Kidney (tissue), 13 donors: ENCODE measurements at regions not wholly inside any gene's neighbourhood (a gene's known extent, or its start where the extent isn't known, plus 50 kb on each side); places are given as distances from the start of the nearest gene placed in this dataset.

ENCODE experiments used
- DNase-seq, 5 donors: peaks; one replicate each; pipeline ENCODE4 v3.0.0-alpha.2; 2013 to 2020
- FAIRE-seq: peaks from 2 replicates; lab custom pipeline; 2012; peaks lifted over from hg19 to GRCh38; lab: Jason Lieb, UNC
- H3K27ac ChIP-seq, 2 donors: one replicate each; pipeline ENCODE4 v1.7.0; 2013; ENCODE audit warnings: low read depth in 2 of 2, low read length in 2 of 2, inconsistent platforms in 1 of 2
- H3K27me3 ChIP-seq: one replicate; pipeline ENCODE4 v1.7.1; 2013; ENCODE audit warnings: low read length, inconsistent platforms; ENCODE audit not compliant: control insufficient read depth, insufficient read depth
- H3K36me3 ChIP-seq, 3 donors: one replicate each; pipeline versions ENCODE4 v1.7.0 to v1.7.1; 2013; ENCODE audit warnings: low read length in 3 of 3, control low read depth in 1 of 3, inconsistent platforms in 1 of 3; ENCODE audit not compliant: insufficient read depth in 3 of 3, control insufficient read depth in 2 of 3
- H3K4me1 ChIP-seq, 3 donors: one replicate each; pipeline versions ENCODE4 v1.7.0 to v1.7.1; 2013; ENCODE audit warnings: low read length in 3 of 3, inconsistent platforms in 1 of 3, low read depth in 1 of 3; ENCODE audit not compliant: control insufficient read depth in 2 of 3, insufficient read depth in 2 of 3
- H3K4me3 ChIP-seq, 3 donors: one replicate each; pipeline versions ENCODE4 v1.7.0 to v1.8.1; 2013; ENCODE audit warnings: low read length in 3 of 3, control low read depth in 1 of 3, inconsistent platforms in 1 of 3
- H3K9ac ChIP-seq, 3 donors: one replicate each; pipeline versions ENCODE4 v1.7.0 to v1.7.1; 2013; ENCODE audit warnings: low read length in 3 of 3, control low read depth in 1 of 3, inconsistent platforms in 1 of 3
- H3K9me3 ChIP-seq, 3 donors: one replicate each; pipeline versions ENCODE4 v1.7.0 to v1.7.1; 2013; ENCODE audit warnings: low read length in 3 of 3, control low read depth in 1 of 3, inconsistent platforms in 1 of 3; ENCODE audit not compliant: control insufficient read depth in 2 of 3, insufficient read depth in 1 of 3
- CTCF ChIP-seq: IDR thresholded peaks from 3 replicates; pipeline ENCODE4 v1.5.1; 2012; ENCODE audit warnings: mild to moderate bottlenecking, moderate library complexity, borderline replicate concordance; ENCODE audit not compliant: insufficient read depth; ENCODE audit errors: extremely low read depth
- intact Hi-C: fragments of 100-400 bp; cut with DNase I; formaldehyde crosslinking; loops from one replicate; pipeline ENCODE4 v1.11.1; 2022
- donor health status: control.
- donor health status: control.
- donor health status: control.
- donor health status: control.
- donor health status: control.
- donor health status: DM: yes; HTN: yes; CAD: no.
- donor health status: Normal renal cell carcinoma (clear cell type).

DNA sequence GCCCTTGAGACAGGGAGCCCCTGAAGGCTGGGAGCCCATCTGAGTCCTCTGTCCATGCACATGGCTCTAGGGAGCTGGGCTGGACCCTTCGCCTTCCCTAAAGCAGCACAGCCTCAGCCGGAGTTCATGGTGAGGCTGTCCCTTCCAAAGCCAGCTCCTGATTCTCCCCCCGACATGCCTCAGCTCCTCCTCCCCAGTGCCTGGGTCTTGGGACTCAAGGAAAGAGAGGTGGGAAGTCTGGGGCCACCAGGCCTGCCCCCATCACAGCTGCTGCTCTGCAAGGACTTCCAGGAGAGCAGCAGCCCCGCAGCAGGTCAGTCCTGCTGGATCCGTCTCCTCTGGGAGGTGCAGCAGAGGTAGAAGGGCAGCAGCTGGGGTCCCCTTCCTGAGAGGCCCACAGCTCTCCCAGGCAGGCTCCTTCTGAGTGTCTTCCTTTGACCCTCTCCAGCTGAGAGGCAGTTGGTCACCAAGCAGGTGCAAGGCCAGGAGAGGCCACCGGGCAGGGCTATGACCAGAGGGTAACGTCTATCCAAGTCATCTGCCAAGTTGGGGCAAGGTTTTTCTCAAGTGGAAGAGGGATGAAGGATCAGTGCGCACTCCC is 90.5 kb downstream of the ADRA2C start:
- FAIRE-seq (no peak), DNase-seq (peak in 1 of 5 donors; percentile 49)
- H3K4me1 ChIP-seq = no peaks in the 10 kb centered on the region
- no peaks in the 10 kb centered on the region for H3K27me3 ChIP-seq
- no peak overlapping the region for H3K27ac ChIP-seq
- no peak overlapping the region for H3K9ac ChIP-seq
- intact Hi-C loops = no loop called here
- TF ChIP-seq CTCF = no peak
- no peaks in the 10 kb centered on the region for H3K36me3 ChIP-seq
- no peak overlapping the region for H3K4me3 ChIP-seq
- H3K9me3 ChIP-seq = no peaks in the 10 kb centered on the region

DNA sequence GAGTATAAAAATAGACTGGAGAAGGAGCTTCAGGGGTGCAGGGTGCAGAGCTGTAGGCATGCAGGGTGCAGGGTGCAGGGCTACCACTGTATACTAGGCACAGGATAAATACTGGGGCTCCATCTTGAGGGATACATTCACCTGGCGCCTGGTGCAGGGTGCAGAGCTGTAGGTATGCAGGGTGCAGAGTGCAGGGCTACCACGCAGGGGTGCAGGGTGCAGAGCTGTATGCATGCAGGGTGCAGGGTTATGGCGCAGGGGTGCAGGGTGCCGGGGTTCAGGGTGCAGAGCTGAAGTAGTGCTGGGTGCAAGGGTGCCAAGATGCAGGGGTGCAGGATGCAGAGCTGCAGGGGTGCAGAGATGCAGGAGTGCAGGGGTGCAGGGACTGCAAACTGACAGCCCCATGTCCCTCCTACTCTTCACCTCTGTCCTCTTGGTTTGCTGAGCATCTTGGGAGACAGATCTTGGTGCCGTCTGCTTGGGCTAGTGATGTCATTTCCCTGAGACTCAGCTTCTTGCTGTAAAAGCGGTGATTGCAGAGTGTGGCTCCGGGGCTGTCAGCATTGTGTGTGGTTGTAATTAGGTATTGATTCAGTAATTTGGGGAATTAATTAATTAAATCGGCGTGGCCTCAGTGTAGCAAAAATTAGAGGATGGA is 91.2 kb downstream of the ADRA2C start:
- DNase-seq (peak in 1 of 5 donors; percentile 30), FAIRE-seq (no peak)
- Histone ChIP-seq H3K36me3 (no peaks in the 10 kb centered on the region), H3K4me3 (no peak overlapping the region), H3K9ac (no peak overlapping the region), H3K4me1 (no peaks in the 10 kb centered on the region), H3K27me3 (no peaks in the 10 kb centered on the region), H3K27ac (no peak overlapping the region), H3K9me3 (no peaks in the 10 kb centered on the region)
- intact Hi-C loops = no loop called here
- no peak for TF ChIP-seq CTCF

- no peak overlapping the region for H3K9ac ChIP-seq
- H3K4me3 ChIP-seq = no peak overlapping the region
- no peaks in the 10 kb centered on the region for H3K4me1 ChIP-seq
- intact Hi-C loops = no loop called here
- TF ChIP-seq CTCF = no peak
- no peak overlapping the region for H3K27ac ChIP-seq
- H3K36me3 ChIP-seq = no peaks in the 10 kb centered on the region
- DNase-seq (peak in 1 of 5 donors; percentile 27), FAIRE-seq (no peak)
- H3K27me3 ChIP-seq = no peaks in the 10 kb centered on the region
- H3K9me3 ChIP-seq = no peaks in the 10 kb centered on the region
Observed at GRCh38 chr4:3858046-3858730, 92.0 kb downstream of the ADRA2C start.
